GM23338 (cell line): ENCODE measurements at regions not wholly inside any gene's neighbourhood (a gene's known extent, or its start where the extent isn't known, plus 50 kb on each side); places are given as distances from the start of the nearest gene placed in this dataset.

Source experiments
- ATAC-seq: fragments of 200-7000 bp; cut with Tn5 transposase; 3 replicates; pipeline ENCODE4 v1.9.1; 2020
- DNase-seq: peaks from one replicate; pipeline ENCODE4 v3.0.0-alpha.2; 2015; ENCODE audit warnings: low spot score
- H2AFZ ChIP-seq: fragments of 200-600 bp; sonication (generic); 2 replicates; pipeline ENCODE4 v1.8.0; 2016; ENCODE audit warnings: antibody characterized with exemption, mild to moderate bottlenecking, moderate library complexity
- H3F3A ChIP-seq: fragments of 200-600 bp; sonication (generic); replicated peaks from 2 replicates; pipeline ENCODE4 v1.8.0; 2017; ENCODE audit warnings: antibody characterized with exemption, mixed run types, low read depth
- H3K27ac ChIP-seq: fragments of 200-600 bp; sonication (generic); 2 replicates; pipeline ENCODE4 v1.6.1; 2016; ENCODE audit warnings: low read depth
- H3K27me3 ChIP-seq: fragments of 200-600 bp; sonication (generic); 2 replicates; pipeline ENCODE4 v1.8.0; 2016; ENCODE audit warnings: mild to moderate bottlenecking, mixed run types, moderate library complexity; ENCODE audit not compliant: insufficient read depth
- H3K36me3 ChIP-seq: fragments of 200-600 bp; sonication (generic); 2 replicates; pipeline ENCODE4 v1.8.0; 2016; ENCODE audit warnings: mild to moderate bottlenecking; ENCODE audit not compliant: insufficient read depth
- H3K4me1 ChIP-seq: fragments of 200-600 bp; sonication (generic); 2 replicates; pipeline ENCODE4 v1.8.0; 2016; ENCODE audit warnings: mild to moderate bottlenecking, moderate library complexity; ENCODE audit not compliant: insufficient read depth
- H3K4me2 ChIP-seq: fragments of 200-600 bp; sonication (generic); 2 replicates; pipeline ENCODE4 v1.7.1; 2017; ENCODE audit warnings: mixed run types
- H3K4me3 ChIP-seq: fragments of 200-600 bp; sonication (generic); 2 replicates; pipeline ENCODE4 v1.6.1; 2016; ENCODE audit warnings: mixed run types
- H3K79me2 ChIP-seq: fragments of 200-600 bp; sonication (generic); replicated peaks from 2 replicates; pipeline ENCODE4 v1.8.0; 2017; ENCODE audit warnings: mild to moderate bottlenecking; ENCODE audit not compliant: insufficient read depth
- H3K9me2 ChIP-seq: fragments of 200-600 bp; sonication (generic); 2 replicates; pipeline ENCODE4 v1.8.0; 2017; ENCODE audit not compliant: insufficient read depth
- H4K20me1 ChIP-seq: fragments of 200-600 bp; sonication (generic); replicated peaks from 2 replicates; pipeline ENCODE4 v1.8.0; 2017; ENCODE audit warnings: mild to moderate bottlenecking; ENCODE audit not compliant: insufficient read depth
- H3K27ac Mint-ChIP-seq: 2 replicates; pipeline ENCODE4 v1.8.0; 2020; ENCODE audit warnings: inconsistent platforms, mild to moderate bottlenecking, moderate library complexity, mixed read lengths
- H3K27me3 Mint-ChIP-seq: 3 replicates; pipeline ENCODE4 v1.8.0; 2022; ENCODE audit warnings: low read depth, mild to moderate bottlenecking, moderate library complexity, mixed read lengths, inconsistent platforms; ENCODE audit not compliant: insufficient read depth, poor library complexity
- H3K36me3 Mint-ChIP-seq: 3 replicates; pipeline ENCODE4 v1.8.0; 2021; ENCODE audit warnings: low read depth, mild to moderate bottlenecking, inconsistent platforms, moderate library complexity, mixed read lengths
- H3K4me1 Mint-ChIP-seq: 3 replicates; pipeline ENCODE4 v1.8.0; 2020; ENCODE audit warnings: mild to moderate bottlenecking, inconsistent platforms, mixed read lengths
- H3K4me3 Mint-ChIP-seq: 3 replicates; pipeline ENCODE4 v1.8.0; 2021; ENCODE audit warnings: moderate library complexity, mild to moderate bottlenecking, inconsistent platforms, mixed read lengths
- H3K9me3 Mint-ChIP-seq: 3 replicates; pipeline ENCODE4 v1.8.0; 2020; ENCODE audit warnings: moderate library complexity, mild to moderate bottlenecking, inconsistent platforms, mixed read lengths
- CREB1 ChIP-seq: fragments of 250-450 bp; sonication (Bioruptor Pico); IDR thresholded peaks from 2 replicates; pipeline ENCODE4 v1.5.0; 2020; ENCODE audit warnings: low read depth, mild to moderate bottlenecking, moderate library complexity
- EZH2 ChIP-seq: fragments of 200-600 bp; sonication (generic); IDR thresholded peaks from one replicate; pipeline ENCODE4 v1.8.0; 2017; ENCODE audit warnings: antibody characterized with exemption, mild to moderate bottlenecking, low read depth; ENCODE audit not compliant: unreplicated experiment
- EZH2phosphoT487 ChIP-seq: fragments of 200-600 bp; sonication (generic); IDR thresholded peaks from one replicate; pipeline ENCODE4 v1.8.1; 2018; ENCODE audit warnings: antibody characterized with exemption; ENCODE audit not compliant: unreplicated experiment
- JUNB ChIP-seq: IDR thresholded peaks from one replicate; pipeline ENCODE4 v1.6.1; 2016; ENCODE audit warnings: antibody characterized with exemption; ENCODE audit not compliant: unreplicated experiment
- NANOG ChIP-seq: IDR thresholded peaks from 2 replicates; pipeline ENCODE4 v1.6.1; 2016; ENCODE audit warnings: antibody characterized with exemption, borderline replicate concordance
- STAT1 ChIP-seq: IDR thresholded peaks from one replicate; pipeline ENCODE4 v1.6.1; 2016; ENCODE audit warnings: antibody characterized with exemption; ENCODE audit not compliant: unreplicated experiment
- ZNF331 ChIP-seq: fragments of 250-450 bp; sonication (Bioruptor Pico); IDR thresholded peaks from 2 replicates; pipeline ENCODE4 v1.5.0; 2020; ENCODE audit warnings: low read depth, mild to moderate bottlenecking, moderate library complexity
- TF ChIP-seq, protein P1 (sequence below): fragments of 250-450 bp; sonication (Bioruptor Pico); IDR thresholded peaks from 2 replicates; pipeline ENCODE4 v1.5.0; 2020; ENCODE audit warnings: mild to moderate bottlenecking, moderate library complexity
- TF ChIP-seq, protein P2 (sequence below): IDR thresholded peaks from 2 replicates; pipeline ENCODE4 v1.6.1; 2016; ENCODE audit warnings: antibody characterized with exemption
- TF ChIP-seq, protein P3 (sequence below): IDR thresholded peaks from one replicate; pipeline ENCODE4 v1.6.1; 2018; ENCODE audit warnings: antibody characterized with exemption; ENCODE audit not compliant: unreplicated experiment

- no peak overlapping the region for H3K4me2 ChIP-seq
- no peak overlapping the region for H3K27ac ChIP-seq
- Mint-ChIP-seq H3K9me3 (no peaks in the 10 kb centered on the region), H3K4me1 (peaks cover 18% of the 10 kb centered on the region), H3K27ac (no peak overlapping the region), H3K4me3 (no peak overlapping the region), H3K36me3 (no peaks in the 10 kb centered on the region), H3K27me3 (peaks cover 4% of the 10 kb centered on the region)
- DNase-seq (no peak), ATAC-seq (no peak)
- 0 out of 2 replicates have a peak, but pooled peaks cover 4% of the 10 kb centered on the region for H3K4me1 ChIP-seq
- H4K20me1 ChIP-seq = no peaks in the 10 kb centered on the region
- H3F3A ChIP-seq = no peaks in the 10 kb centered on the region
- no peak overlapping the region for H2AFZ ChIP-seq
- TF ChIP-seq STAT1 (no peak), NANOG (no peak), CREB1 (CRISPR knock-in tag) (no peak), ZNF331 (CRISPR knock-in tag) (no peak), JUNB (no peak), EZH2phosphoT487 (no peak), EZH2 (no peak)
- TF ChIP-seq, protein P1, sequence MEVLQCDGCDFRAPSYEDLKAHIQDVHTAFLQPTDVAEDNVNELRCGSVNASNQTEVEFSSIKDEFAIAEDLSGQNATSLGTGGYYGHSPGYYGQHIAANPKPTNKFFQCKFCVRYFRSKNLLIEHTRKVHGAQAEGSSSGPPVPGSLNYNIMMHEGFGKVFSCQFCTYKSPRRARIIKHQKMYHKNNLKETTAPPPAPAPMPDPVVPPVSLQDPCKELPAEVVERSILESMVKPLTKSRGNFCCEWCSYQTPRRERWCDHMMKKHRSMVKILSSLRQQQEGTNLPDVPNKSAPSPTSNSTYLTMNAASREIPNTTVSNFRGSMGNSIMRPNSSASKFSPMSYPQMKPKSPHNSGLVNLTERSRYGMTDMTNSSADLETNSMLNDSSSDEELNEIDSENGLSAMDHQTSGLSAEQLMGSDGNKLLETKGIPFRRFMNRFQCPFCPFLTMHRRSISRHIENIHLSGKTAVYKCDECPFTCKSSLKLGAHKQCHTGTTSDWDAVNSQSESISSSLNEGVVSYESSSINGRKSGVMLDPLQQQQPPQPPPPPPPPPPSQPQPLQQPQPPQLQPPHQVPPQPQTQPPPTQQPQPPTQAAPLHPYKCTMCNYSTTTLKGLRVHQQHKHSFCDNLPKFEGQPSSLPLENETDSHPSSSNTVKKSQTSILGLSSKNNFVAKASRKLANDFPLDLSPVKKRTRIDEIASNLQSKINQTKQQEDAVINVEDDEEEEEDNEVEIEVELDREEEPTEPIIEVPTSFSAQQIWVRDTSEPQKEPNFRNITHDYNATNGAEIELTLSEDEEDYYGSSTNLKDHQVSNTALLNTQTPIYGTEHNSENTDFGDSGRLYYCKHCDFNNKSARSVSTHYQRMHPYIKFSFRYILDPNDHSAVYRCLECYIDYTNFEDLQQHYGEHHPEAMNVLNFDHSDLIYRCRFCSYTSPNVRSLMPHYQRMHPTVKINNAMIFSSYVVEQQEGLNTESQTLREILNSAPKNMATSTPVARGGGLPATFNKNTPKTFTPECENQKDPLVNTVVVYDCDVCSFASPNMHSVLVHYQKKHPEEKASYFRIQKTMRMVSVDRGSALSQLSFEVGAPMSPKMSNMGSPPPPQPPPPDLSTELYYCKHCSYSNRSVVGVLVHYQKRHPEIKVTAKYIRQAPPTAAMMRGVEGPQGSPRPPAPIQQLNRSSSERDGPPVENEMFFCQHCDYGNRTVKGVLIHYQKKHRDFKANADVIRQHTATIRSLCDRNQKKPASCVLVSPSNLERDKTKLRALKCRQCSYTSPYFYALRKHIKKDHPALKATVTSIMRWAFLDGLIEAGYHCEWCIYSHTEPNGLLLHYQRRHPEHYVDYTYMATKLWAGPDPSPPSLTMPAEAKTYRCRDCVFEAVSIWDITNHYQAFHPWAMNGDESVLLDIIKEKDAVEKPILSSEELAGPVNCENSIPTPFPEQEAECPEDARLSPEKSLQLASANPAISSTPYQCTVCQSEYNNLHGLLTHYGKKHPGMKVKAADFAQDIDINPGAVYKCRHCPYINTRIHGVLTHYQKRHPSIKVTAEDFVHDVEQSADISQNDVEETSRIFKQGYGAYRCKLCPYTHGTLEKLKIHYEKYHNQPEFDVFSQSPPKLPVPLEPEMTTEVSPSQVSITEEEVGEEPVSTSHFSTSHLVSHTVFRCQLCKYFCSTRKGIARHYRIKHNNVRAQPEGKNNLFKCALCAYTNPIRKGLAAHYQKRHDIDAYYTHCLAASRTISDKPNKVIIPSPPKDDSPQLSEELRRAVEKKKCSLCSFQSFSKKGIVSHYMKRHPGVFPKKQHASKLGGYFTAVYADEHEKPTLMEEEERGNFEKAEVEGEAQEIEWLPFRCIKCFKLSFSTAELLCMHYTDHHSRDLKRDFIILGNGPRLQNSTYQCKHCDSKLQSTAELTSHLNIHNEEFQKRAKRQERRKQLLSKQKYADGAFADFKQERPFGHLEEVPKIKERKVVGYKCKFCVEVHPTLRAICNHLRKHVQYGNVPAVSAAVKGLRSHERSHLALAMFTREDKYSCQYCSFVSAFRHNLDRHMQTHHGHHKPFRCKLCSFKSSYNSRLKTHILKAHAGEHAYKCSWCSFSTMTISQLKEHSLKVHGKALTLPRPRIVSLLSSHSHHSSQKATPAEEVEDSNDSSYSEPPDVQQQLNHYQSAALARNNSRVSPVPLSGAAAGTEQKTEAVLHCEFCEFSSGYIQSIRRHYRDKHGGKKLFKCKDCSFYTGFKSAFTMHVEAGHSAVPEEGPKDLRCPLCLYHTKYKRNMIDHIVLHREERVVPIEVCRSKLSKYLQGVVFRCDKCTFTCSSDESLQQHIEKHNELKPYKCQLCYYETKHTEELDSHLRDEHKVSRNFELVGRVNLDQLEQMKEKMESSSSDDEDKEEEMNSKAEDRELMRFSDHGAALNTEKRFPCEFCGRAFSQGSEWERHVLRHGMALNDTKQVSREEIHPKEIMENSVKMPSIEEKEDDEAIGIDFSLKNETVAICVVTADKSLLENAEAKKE (CRISPR knock-in tag) = no peak
- TF ChIP-seq, protein P2, sequence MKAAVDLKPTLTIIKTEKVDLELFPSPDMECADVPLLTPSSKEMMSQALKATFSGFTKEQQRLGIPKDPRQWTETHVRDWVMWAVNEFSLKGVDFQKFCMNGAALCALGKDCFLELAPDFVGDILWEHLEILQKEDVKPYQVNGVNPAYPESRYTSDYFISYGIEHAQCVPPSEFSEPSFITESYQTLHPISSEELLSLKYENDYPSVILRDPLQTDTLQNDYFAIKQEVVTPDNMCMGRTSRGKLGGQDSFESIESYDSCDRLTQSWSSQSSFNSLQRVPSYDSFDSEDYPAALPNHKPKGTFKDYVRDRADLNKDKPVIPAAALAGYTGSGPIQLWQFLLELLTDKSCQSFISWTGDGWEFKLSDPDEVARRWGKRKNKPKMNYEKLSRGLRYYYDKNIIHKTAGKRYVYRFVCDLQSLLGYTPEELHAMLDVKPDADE = no peak
- TF ChIP-seq, protein P3, sequence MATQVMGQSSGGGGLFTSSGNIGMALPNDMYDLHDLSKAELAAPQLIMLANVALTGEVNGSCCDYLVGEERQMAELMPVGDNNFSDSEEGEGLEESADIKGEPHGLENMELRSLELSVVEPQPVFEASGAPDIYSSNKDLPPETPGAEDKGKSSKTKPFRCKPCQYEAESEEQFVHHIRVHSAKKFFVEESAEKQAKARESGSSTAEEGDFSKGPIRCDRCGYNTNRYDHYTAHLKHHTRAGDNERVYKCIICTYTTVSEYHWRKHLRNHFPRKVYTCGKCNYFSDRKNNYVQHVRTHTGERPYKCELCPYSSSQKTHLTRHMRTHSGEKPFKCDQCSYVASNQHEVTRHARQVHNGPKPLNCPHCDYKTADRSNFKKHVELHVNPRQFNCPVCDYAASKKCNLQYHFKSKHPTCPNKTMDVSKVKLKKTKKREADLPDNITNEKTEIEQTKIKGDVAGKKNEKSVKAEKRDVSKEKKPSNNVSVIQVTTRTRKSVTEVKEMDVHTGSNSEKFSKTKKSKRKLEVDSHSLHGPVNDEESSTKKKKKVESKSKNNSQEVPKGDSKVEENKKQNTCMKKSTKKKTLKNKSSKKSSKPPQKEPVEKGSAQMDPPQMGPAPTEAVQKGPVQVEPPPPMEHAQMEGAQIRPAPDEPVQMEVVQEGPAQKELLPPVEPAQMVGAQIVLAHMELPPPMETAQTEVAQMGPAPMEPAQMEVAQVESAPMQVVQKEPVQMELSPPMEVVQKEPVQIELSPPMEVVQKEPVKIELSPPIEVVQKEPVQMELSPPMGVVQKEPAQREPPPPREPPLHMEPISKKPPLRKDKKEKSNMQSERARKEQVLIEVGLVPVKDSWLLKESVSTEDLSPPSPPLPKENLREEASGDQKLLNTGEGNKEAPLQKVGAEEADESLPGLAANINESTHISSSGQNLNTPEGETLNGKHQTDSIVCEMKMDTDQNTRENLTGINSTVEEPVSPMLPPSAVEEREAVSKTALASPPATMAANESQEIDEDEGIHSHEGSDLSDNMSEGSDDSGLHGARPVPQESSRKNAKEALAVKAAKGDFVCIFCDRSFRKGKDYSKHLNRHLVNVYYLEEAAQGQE = no peak
- no peak overlapping the region for H3K4me3 ChIP-seq
- peaks cover 7% of the 10 kb centered on the region; the same call in 1 of the 2 replicates for H3K9me2 ChIP-seq
- no peaks in the 10 kb centered on the region for H3K79me2 ChIP-seq
- H3K27me3 ChIP-seq = no peaks in the 10 kb centered on the region
- no peaks in the 10 kb centered on the region for H3K36me3 ChIP-seq
These were observed 294.4 kb upstream of the N4BP1 start for GRCh38 chr16:48904333-48904732.
